ENCODE measurements at regions not wholly inside any gene's neighbourhood (a gene's known extent, or its start where the extent isn't known, plus 50 kb on each side); places are given as distances from the start of the nearest gene placed in this dataset.

DNA sequence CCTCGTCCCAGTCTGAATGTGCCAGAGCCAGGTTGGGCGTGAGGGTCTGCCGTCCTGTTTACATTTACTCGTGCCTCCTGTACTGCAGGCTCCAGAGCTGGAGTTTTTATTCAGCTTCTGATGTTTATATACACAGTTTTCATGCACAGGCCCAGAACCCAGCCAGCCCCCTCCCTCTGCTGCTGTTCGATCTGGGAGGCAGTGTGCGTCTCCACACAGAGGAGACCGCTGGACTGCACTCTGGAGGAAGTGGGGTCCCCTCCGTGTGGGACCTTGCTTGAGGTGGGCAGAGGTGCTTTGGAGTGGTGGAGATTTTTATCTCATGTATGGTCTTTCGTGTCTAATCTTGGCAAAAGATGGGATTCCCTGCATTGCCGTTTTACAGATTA lies 90.6 kb downstream of the GLI2 start:
- DNase-seq, result no peak
- no peak overlapping the region for H3K4me3 Mint-ChIP-seq
- H3K9me3 Mint-ChIP-seq, result no peaks in the 10 kb centered on the region
- intact Hi-C loops (cut with micrococcal nuclease), result no loop called here
- H3K36me3 Mint-ChIP-seq (ENCODE audit: low read depth), result no peaks in the 10 kb centered on the region
- CTCF ChIA-PET, result no interaction called here
- H3K27ac Mint-ChIP-seq, result no peak overlapping the region
- H3K4me1 Mint-ChIP-seq (ENCODE audit: low read depth), result no peaks in the 10 kb centered on the region
- H3K27me3 Mint-ChIP-seq (ENCODE audit: low read depth), result no peaks in the 10 kb centered on the region

DNA sequence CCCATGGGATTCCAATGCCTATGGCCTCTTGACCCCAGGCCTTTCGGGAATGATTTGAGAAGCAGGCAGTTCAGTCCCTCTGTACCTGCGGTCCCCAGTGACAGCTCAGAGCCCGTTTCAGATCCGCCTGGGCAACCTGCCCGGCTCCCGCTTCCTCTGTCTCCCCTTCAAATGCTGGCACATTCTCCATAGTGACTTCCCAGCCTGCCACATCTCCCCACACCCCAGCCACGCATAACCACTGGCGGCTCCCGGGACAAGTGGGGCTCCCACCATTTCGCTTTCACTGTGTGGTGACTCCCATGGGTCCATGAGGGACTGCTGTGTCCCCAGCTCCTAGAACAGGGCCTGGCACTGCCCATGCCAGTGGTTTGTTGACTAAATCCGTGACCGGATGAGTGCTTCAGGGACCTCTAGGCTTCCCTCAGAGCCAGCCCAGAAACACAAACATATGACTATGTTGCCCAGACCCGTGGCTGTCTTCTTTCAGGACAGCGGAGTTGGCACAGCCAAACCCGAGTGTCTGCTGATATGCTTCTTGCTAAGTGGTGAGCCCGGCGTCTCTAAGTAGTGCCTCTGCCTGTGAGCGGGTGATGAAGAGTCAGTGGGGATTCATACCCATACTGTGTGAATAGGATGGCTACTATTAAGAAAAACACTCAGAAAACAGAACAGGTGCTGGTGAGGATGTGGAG lies 91.2 kb downstream of the GLI2 start:
- H3K27ac Mint-ChIP-seq, result no peak overlapping the region
- no peaks in the 10 kb centered on the region for H3K36me3 Mint-ChIP-seq (ENCODE audit: low read depth)
- no peaks in the 10 kb centered on the region for H3K4me1 Mint-ChIP-seq (ENCODE audit: low read depth)
- no peak for DNase-seq
- CTCF ChIA-PET, result no interaction called here
- intact Hi-C loops (cut with micrococcal nuclease), result no loop called here
- no peaks in the 10 kb centered on the region for H3K9me3 Mint-ChIP-seq
- H3K4me3 Mint-ChIP-seq, result no peak overlapping the region
- H3K27me3 Mint-ChIP-seq (ENCODE audit: low read depth), result no peaks in the 10 kb centered on the region

GRCh38 chr2:120828066-120828465 lies 92.4 kb downstream of the GLI2 start:
- Mint-ChIP-seq H3K27me3 (ENCODE audit: low read depth) (no peaks in the 10 kb centered on the region), H3K9me3 (no peaks in the 10 kb centered on the region), H3K4me1 (ENCODE audit: low read depth) (no peaks in the 10 kb centered on the region), H3K36me3 (ENCODE audit: low read depth) (no peaks in the 10 kb centered on the region), H3K4me3 (no peak overlapping the region), H3K27ac (no peak overlapping the region)
- no peak for DNase-seq
- intact Hi-C loops (cut with micrococcal nuclease), result no loop called here
- CTCF ChIA-PET, result no interaction called here

DNA sequence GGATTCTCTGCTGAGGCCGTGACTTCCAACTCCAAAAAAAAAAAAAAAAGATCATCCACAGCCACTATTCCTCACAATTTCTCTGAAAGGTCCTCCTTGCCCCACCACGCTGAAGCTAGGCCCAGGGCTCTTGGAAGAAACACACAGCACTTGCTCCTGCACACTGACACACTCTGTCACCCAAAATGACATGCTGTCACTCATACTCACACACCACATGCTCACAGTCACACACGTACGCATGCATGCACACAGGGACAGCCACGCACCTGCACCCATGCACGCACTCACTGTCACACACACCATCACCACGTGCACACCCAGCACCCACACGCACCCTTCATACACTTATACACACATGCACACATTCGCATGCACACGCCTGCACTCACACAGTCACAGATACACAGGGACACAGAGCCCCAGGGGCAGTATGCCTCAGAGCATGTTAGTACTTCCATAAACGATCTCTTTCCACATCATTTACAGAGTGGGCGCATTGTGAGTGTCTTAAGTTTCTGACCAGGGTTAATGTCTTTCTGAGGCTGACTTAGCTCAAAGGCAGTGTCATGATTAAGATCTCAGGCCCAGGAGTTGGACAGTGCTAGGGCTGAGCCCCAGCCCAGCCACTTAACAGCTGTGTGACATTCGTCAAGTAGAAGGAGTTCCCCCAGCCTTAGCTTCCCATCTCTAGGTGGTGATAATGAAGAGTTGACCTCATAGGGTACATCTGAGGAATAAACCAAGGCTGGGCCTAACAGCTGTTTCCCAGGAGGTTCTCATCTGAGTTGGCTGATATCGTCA lies 93.4 kb downstream of the GLI2 start:
- H3K9me3 Mint-ChIP-seq, result no peaks in the 10 kb centered on the region
- H3K4me1 Mint-ChIP-seq (ENCODE audit: low read depth), result no peaks in the 10 kb centered on the region
- no peak overlapping the region for H3K27ac Mint-ChIP-seq
- no peaks in the 10 kb centered on the region for H3K36me3 Mint-ChIP-seq (ENCODE audit: low read depth)
- no peak for DNase-seq
- no peaks in the 10 kb centered on the region for H3K27me3 Mint-ChIP-seq (ENCODE audit: low read depth)
- CTCF ChIA-PET, result no interaction called here
- no peak overlapping the region for H3K4me3 Mint-ChIP-seq
- intact Hi-C loops (cut with micrococcal nuclease), result no loop called here

GRCh38 chr2:120829633-120830025 lies 94.0 kb downstream of the GLI2 start:
- CTCF ChIA-PET, result no interaction called here

DNA sequence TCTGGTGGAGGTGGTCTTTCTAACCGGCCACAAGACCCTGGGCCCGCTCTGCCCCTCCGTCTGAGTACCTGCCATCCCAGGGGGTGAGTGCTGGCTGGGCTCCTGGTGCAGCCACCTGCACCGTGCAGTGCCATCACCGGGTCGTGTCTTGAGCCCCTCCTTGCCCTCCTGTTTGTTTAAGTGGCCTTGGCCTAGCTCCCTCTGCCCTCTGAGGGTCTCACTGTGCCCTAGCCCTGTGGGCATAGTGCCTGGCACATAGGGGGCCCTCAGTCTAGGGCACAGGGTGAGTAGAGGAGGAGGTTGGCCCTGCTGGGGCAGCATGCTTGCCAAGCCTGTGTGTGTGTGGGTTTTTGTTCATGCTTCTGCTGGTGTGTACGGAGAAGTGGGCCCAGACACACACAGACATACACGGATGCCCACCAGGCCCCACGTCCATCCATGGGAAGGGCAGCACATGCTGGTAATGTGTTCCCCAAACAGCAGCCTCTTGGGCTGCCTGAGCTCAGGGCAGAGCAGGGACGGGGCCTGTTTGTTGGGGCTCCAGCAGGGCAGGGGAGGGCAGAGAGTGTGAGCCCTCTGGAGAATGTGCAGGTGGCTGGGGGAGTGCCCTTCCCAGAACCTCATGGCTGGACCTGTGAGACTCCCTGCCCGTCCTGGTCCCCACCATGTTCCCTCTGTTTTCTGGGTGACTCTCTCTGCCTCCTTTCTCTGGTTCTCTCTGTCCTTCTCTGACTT lies 94.6 kb downstream of the GLI2 start:
- CTCF ChIA-PET, result no interaction called here
- DNase-seq, result no peak

More at GRCh38 chr2:120829633-120830025, 94.0 kb downstream of the GLI2 start:
- H3K27ac Mint-ChIP-seq, result no peak overlapping the region
- H3K27me3 Mint-ChIP-seq (ENCODE audit: low read depth), result no peaks in the 10 kb centered on the region
- DNase-seq, result no peak
- intact Hi-C loops (cut with micrococcal nuclease), result no loop called here
- no peak overlapping the region for H3K4me3 Mint-ChIP-seq
- no peaks in the 10 kb centered on the region for H3K9me3 Mint-ChIP-seq
- no peaks in the 10 kb centered on the region for H3K4me1 Mint-ChIP-seq (ENCODE audit: low read depth)
- no peaks in the 10 kb centered on the region for H3K36me3 Mint-ChIP-seq (ENCODE audit: low read depth)

DNA sequence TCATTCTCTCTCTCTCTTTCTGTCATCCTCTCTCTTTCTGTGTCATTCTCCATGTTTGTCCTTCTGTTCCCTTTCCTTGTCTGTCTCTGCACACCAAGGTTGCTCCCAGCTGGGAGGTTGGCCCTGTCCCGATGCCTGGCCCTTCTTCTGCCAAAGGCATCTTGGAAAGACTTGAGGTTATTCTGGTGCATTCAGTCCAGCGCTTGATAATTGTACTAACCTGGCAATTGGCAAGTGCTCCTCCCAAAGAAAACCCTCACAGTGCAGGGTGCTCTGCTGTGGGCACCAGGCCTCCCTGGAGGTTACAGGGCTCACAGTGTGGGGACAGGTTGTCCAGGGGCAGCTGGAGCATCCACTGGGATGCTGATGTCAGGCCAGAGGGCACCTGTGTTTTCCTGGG lies 95.4 kb downstream of the GLI2 start:
- no peak for DNase-seq
- CTCF ChIA-PET, result no interaction called here
- no peaks in the 10 kb centered on the region for H3K4me1 Mint-ChIP-seq (ENCODE audit: low read depth)
- no peaks in the 10 kb centered on the region for H3K9me3 Mint-ChIP-seq
- no peak overlapping the region for H3K27ac Mint-ChIP-seq
- no peaks in the 10 kb centered on the region for H3K36me3 Mint-ChIP-seq (ENCODE audit: low read depth)
- H3K27me3 Mint-ChIP-seq (ENCODE audit: low read depth), result no peaks in the 10 kb centered on the region
- intact Hi-C loops (cut with micrococcal nuclease), result no loop called here
- H3K4me3 Mint-ChIP-seq, result no peak overlapping the region

More for the DNA sequence above, 94.6 kb downstream of the GLI2 start:
- Mint-ChIP-seq H3K4me1 (ENCODE audit: low read depth) (no peaks in the 10 kb centered on the region), H3K36me3 (ENCODE audit: low read depth) (no peaks in the 10 kb centered on the region), H3K27ac (no peak overlapping the region), H3K4me3 (no peak overlapping the region), H3K27me3 (ENCODE audit: low read depth) (no peaks in the 10 kb centered on the region), H3K9me3 (no peaks in the 10 kb centered on the region)
- intact Hi-C loops (cut with micrococcal nuclease), result no loop called here

- intact Hi-C loops (cut with micrococcal nuclease), result no loop called here
- Mint-ChIP-seq H3K9me3 (no peaks in the 10 kb centered on the region), H3K27ac (no peak overlapping the region), H3K4me1 (ENCODE audit: low read depth) (no peaks in the 10 kb centered on the region), H3K4me3 (no peak overlapping the region), H3K27me3 (ENCODE audit: low read depth) (no peaks in the 10 kb centered on the region), H3K36me3 (ENCODE audit: low read depth) (no peaks in the 10 kb centered on the region)
- DNase-seq, result no peak
- CTCF ChIA-PET, result interaction anchor here (1.2 kb wide), 1 partner anchor 25 kb away, joined by 3 read pairs; no protein-coding TSS in a partner anchor
These were observed 96.2 kb downstream of the GLI2 start for GRCh38 chr2:120831891-120832290.

- no peak for DNase-seq
- no peaks in the 10 kb centered on the region for H3K4me1 Mint-ChIP-seq (ENCODE audit: low read depth)
- H3K4me3 Mint-ChIP-seq, result no peak overlapping the region
- no peak overlapping the region for H3K27ac Mint-ChIP-seq
- H3K27me3 Mint-ChIP-seq (ENCODE audit: low read depth), result no peaks in the 10 kb centered on the region
- CTCF ChIA-PET, result interaction anchor here (1.2 kb wide), 1 partner anchor 25 kb away, joined by 3 read pairs; no protein-coding TSS in a partner anchor
- no peaks in the 10 kb centered on the region for H3K9me3 Mint-ChIP-seq
- H3K36me3 Mint-ChIP-seq (ENCODE audit: low read depth), result no peaks in the 10 kb centered on the region
- intact Hi-C loops (cut with micrococcal nuclease), result no loop called here
These were observed 96.8 kb downstream of the GLI2 start for GRCh38 chr2:120832296-120833070.

- no peaks in the 10 kb centered on the region for H3K36me3 Mint-ChIP-seq (ENCODE audit: low read depth)
- H3K9me3 Mint-ChIP-seq, result no peaks in the 10 kb centered on the region
- intact Hi-C loops (cut with micrococcal nuclease), result no loop called here
- CTCF ChIA-PET, result interaction anchor here (1.2 kb wide), 1 partner anchor 24 kb away, joined by 3 read pairs; no protein-coding TSS in a partner anchor
- H3K4me3 Mint-ChIP-seq, result no peak overlapping the region
- H3K27ac Mint-ChIP-seq, result no peak overlapping the region
- no peaks in the 10 kb centered on the region for H3K27me3 Mint-ChIP-seq (ENCODE audit: low read depth)
- no peak for DNase-seq
- H3K4me1 Mint-ChIP-seq (ENCODE audit: low read depth), result no peaks in the 10 kb centered on the region
These were observed 97.5 kb downstream of the GLI2 start for GRCh38 chr2:120833127-120833675.

- Mint-ChIP-seq H3K4me3 (no peak overlapping the region), H3K36me3 (ENCODE audit: low read depth) (no peaks in the 10 kb centered on the region), H3K4me1 (ENCODE audit: low read depth) (no peaks in the 10 kb centered on the region), H3K27me3 (ENCODE audit: low read depth) (no peaks in the 10 kb centered on the region), H3K27ac (no peak overlapping the region), H3K9me3 (no peaks in the 10 kb centered on the region)
- no peak for DNase-seq
- intact Hi-C loops (cut with micrococcal nuclease), result no loop called here
- CTCF ChIA-PET, result no interaction called here
These were observed 98.5 kb downstream of the GLI2 start for GRCh38 chr2:120834206-120834605.

DNA sequence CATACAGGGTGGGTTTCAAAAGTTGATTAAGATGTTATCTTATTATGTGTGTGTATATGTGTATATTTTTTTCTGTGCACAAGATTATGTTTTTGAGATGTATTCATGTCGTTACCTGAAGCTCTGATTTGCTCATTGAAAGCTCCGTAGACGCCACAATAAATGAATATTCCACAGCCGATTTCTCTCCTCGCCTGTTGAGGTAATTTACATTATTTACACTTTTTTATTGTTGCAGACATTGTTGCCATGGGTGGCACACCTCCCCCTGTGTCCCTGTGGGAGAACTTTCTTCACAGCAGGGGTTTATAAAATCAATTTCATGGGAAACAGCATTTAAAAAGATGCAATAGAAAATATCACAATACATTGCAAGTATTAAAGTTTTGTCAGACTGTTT lies 100.6 kb downstream of the GLI2 start:
- H3K9me3 Mint-ChIP-seq, result no peaks in the 10 kb centered on the region
- no peak for DNase-seq
- intact Hi-C loops (cut with micrococcal nuclease), result no loop called here
- no peak overlapping the region for H3K4me3 Mint-ChIP-seq
- H3K36me3 Mint-ChIP-seq (ENCODE audit: low read depth), result no peaks in the 10 kb centered on the region
- no peaks in the 10 kb centered on the region for H3K4me1 Mint-ChIP-seq (ENCODE audit: low read depth)
- H3K27ac Mint-ChIP-seq, result no peak overlapping the region
- CTCF ChIA-PET, result no interaction called here
- peaks cover 2% of the 10 kb centered on the region for H3K27me3 Mint-ChIP-seq (ENCODE audit: low read depth)

Data from activated naive CD4-positive, alpha-beta T cell treated with anti-CD3 and anti-CD28 coated beads for 36 hours (primary cell).